Erythroblast (primary cell): ENCODE measurements at regions not wholly inside any gene's neighbourhood (a gene's known extent, or its start where the extent isn't known, plus 50 kb on each side); places are given as distances from the start of the nearest gene placed in this dataset.

ENCODE experiments used
- GATA1 ChIP-seq: IDR thresholded peaks from 2 replicates; pipeline ENCODE4 v1.6.1; 2011; ENCODE audit warnings: low read depth, mild to moderate bottlenecking, control low read depth, low read length, moderate library complexity
- POLR2A ChIP-seq: IDR thresholded peaks from 2 replicates; pipeline ENCODE4 v1.6.1; 2011; ENCODE audit warnings: mild to moderate bottlenecking, low read length

GRCh38 chr2:230594286-230594840 lies 118.3 kb upstream of the CAB39 start:
- TF ChIP-seq POLR2A = no peak
- TF ChIP-seq GATA1 = no peak
